Endothelial cell (in vitro differentiated cells): ENCODE measurements at regions not wholly inside any gene's neighbourhood (a gene's known extent, or its start where the extent isn't known, plus 50 kb on each side); places are given as distances from the start of the nearest gene placed in this dataset.

ENCODE experiments used
- DNase-seq: peaks from one replicate; pipeline ENCODE4 v3.0.0; 2021; ENCODE audit warnings: low spot score
- H3K27ac Mint-ChIP-seq: one replicate; pipeline ENCODE4 v1.8.0; 2021; ENCODE audit warnings: mixed read lengths, inconsistent platforms; ENCODE audit not compliant: unreplicated experiment
- H3K27me3 Mint-ChIP-seq: one replicate; pipeline ENCODE4 v1.8.0; 2021; ENCODE audit warnings: mild to moderate bottlenecking, moderate library complexity, mixed read lengths, inconsistent platforms; ENCODE audit not compliant: unreplicated experiment
- H3K36me3 Mint-ChIP-seq: one replicate; pipeline ENCODE4 v1.8.0; 2021; ENCODE audit warnings: mild to moderate bottlenecking, low read depth, mixed read lengths, inconsistent platforms; ENCODE audit not compliant: unreplicated experiment
- H3K4me1 Mint-ChIP-seq: one replicate; pipeline ENCODE4 v1.8.0; 2021; ENCODE audit warnings: mild to moderate bottlenecking, mixed read lengths, inconsistent platforms; ENCODE audit not compliant: unreplicated experiment
- H3K4me3 Mint-ChIP-seq: one replicate; pipeline ENCODE4 v1.8.0; 2021; ENCODE audit warnings: mild to moderate bottlenecking, mixed read lengths, inconsistent platforms; ENCODE audit not compliant: unreplicated experiment
- H3K9me3 Mint-ChIP-seq: one replicate; pipeline ENCODE4 v1.8.0; 2021; ENCODE audit warnings: mixed read lengths, inconsistent platforms; ENCODE audit not compliant: unreplicated experiment
- CTCF ChIP-seq: fragments of 200-600 bp; sonication (generic); IDR thresholded peaks from one replicate; pipeline ENCODE4 v1.5.0; 2021; ENCODE audit warnings: antibody characterized with exemption; ENCODE audit not compliant: unreplicated experiment

- Mint-ChIP-seq H3K9me3 (no peaks in the 10 kb centered on the region), H3K27ac (no peak overlapping the region)
- DNase-seq, result no peak
These were observed 1171.3 kb downstream of the EFNB2 start for GRCh38 chr13:105364191-105364590.

GRCh38 chr13:105363261-105364190, 1171.9 kb downstream of the EFNB2 start:
- Mint-ChIP-seq H3K36me3 (no peaks in the 10 kb centered on the region), H3K4me1 (no peaks in the 10 kb centered on the region), H3K27ac (no peak overlapping the region), H3K9me3 (no peaks in the 10 kb centered on the region), H3K4me3 (no peak overlapping the region), H3K27me3 (no peaks in the 10 kb centered on the region)
- TF ChIP-seq CTCF, result no peak
- DNase-seq, result no peak

More at GRCh38 chr13:105364191-105364590, 1171.3 kb downstream of the EFNB2 start:
- no peak for TF ChIP-seq CTCF
- Mint-ChIP-seq H3K36me3 (no peaks in the 10 kb centered on the region), H3K4me1 (no peaks in the 10 kb centered on the region), H3K27me3 (no peaks in the 10 kb centered on the region), H3K4me3 (no peak overlapping the region)

GRCh38 chr13:105353654-105354053, 1181.8 kb downstream of the EFNB2 start:
- Mint-ChIP-seq H3K4me3 (no peak overlapping the region), H3K36me3 (no peaks in the 10 kb centered on the region), H3K27me3 (no peaks in the 10 kb centered on the region), H3K27ac (no peak overlapping the region), H3K9me3 (no peaks in the 10 kb centered on the region), H3K4me1 (no peaks in the 10 kb centered on the region)
- no peak for DNase-seq
- no peak for TF ChIP-seq CTCF

GRCh38 chr13:105349082-105349723, 1186.3 kb downstream of the EFNB2 start:
- Mint-ChIP-seq H3K27ac (no peak overlapping the region), H3K9me3 (no peaks in the 10 kb centered on the region), H3K4me1 (no peaks in the 10 kb centered on the region), H3K4me3 (no peak overlapping the region), H3K27me3 (no peaks in the 10 kb centered on the region), H3K36me3 (no peaks in the 10 kb centered on the region)
- TF ChIP-seq CTCF, result no peak
- DNase-seq, result no peak
